ENCODE measurements at regions not wholly inside any gene's neighbourhood (a gene's known extent, or its start where the extent isn't known, plus 50 kb on each side); places are given as distances from the start of the nearest gene placed in this dataset.

DNA sequence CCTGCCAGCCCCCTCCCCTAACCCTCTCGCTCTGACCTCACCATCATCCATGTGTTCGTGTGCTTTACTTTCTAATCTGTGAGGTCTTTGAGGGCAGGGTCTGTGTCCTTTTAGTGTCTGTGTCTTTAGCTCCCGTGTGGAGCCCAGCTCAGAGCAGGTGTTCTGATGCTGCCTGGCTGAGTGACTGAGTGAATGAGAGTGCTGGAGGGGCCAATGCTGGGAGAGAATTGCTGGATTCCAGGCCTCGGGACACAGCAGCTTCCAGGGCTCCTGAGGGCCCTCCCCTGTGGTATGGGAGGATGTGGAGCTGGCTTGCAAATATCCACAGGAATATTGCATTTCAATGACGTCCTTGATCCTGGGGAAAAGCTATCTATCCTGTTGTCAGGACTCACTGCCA is 160.6 kb downstream of the ANKRD30B start:
- TF ChIP-seq, protein P1, sequence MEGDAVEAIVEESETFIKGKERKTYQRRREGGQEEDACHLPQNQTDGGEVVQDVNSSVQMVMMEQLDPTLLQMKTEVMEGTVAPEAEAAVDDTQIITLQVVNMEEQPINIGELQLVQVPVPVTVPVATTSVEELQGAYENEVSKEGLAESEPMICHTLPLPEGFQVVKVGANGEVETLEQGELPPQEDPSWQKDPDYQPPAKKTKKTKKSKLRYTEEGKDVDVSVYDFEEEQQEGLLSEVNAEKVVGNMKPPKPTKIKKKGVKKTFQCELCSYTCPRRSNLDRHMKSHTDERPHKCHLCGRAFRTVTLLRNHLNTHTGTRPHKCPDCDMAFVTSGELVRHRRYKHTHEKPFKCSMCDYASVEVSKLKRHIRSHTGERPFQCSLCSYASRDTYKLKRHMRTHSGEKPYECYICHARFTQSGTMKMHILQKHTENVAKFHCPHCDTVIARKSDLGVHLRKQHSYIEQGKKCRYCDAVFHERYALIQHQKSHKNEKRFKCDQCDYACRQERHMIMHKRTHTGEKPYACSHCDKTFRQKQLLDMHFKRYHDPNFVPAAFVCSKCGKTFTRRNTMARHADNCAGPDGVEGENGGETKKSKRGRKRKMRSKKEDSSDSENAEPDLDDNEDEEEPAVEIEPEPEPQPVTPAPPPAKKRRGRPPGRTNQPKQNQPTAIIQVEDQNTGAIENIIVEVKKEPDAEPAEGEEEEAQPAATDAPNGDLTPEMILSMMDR (conservative IDR thresholded peaks at IDR 0.05; ENCODE audit: low read length) = no peak
- no peak for TF ChIP-seq EZH2phosphoT487 (IDR thresholded peaks at IDR 0.05; ENCODE audit: borderline replicate concordance)

All from Loucy (cell line).